Left colon (tissue), 2 donors: ENCODE measurements at regions not wholly inside any gene's neighbourhood (a gene's known extent, or its start where the extent isn't known, plus 50 kb on each side); places are given as distances from the start of the nearest gene placed in this dataset.
"Not testable (repeated sequence)": the region's sequence is repeated elsewhere in the genome, so short reads cannot be mapped to it uniquely, and the experiment has no call there.

Experiments used
- ATAC-seq: fragments of 200-7000 bp; cut with Tn5 transposase; one replicate; pipeline ENCODE4 v1.9.1; 2020; ENCODE audit warnings: mild to moderate bottlenecking, moderate library complexity
- DNase-seq, 2 donors: peaks; one replicate each; pipeline ENCODE4 v3.0.0-alpha.2; 2020
- intact Hi-C, 2 donors: fragments of 100-400 bp; cut with DNase I in 1 of 2; cut with micrococcal nuclease in 1 of 2; formaldehyde crosslinking; loops; one replicate each; pipeline versions ENCODE4 v1.11.2 to v1.14.0; 2022; cut with DNase I, micrococcal nuclease
- donor health status: DM: no; HTN: no; CAD: no.
- donor health status: DM: yes; HTN: yes; CAD: no.

DNA sequence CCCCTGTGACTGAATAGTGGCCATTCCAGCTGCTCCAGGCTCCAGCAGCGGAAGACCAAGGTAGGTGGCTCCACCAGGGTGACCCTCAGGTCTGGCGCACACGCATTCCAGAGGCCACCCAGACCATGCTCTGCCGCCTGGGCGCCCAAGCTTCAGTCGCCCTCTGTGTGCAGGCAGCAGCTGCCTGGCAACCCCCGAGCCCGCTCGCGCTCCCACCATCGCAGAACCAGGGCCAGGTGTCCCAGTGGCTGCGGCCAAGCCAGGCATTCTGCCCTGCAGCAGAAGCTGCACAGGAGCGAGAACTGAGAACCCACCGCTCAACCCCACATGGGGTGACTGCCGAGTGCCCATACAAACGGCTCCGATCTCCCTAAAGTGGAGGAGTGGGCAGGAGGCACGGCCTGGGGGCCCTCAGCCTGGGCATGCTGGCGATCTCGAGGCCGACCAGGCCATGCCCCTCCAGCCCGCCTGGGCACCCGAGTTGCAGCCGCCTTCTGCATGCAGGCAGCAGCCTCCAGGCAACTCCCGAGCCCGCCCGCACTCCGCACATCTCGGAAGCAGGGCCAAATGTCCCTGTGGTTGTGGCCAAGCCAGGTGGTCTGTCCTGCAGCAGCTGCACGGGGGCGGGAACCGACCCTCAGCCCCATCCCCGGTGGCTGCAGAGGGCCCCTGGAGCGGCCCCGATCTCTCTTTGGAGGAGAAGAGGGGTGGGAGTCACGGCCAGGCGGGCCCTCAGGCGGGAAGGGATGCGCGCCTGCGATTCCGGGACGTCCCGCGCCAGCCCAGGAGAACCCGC lies 1264.1 kb downstream of the FOXD4L5 start:
- ATAC-seq, DNase-seq, intact Hi-C loops: not testable (repeated sequence)

DNA sequence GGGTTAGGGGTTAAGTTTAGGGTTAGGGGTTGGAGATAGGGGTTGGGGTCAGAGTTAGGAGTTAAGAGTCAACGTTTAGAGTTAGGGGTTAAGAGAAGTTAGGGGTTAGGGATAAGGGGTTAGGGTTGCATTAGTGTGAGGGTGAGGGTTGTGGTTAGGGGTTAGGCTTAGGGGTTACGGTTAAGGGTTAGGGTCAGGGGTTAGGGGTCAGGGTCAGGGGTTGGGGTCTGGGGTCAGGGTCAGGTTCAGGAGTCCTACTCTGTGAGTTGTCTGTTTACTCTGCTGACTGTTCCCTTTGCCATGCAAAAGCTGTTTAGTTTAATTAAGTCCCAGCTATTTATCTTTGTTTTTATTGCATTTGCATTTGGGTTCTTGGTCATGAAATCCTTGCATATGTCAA lies 1267.3 kb downstream of the FOXD4L5 start:
- intact Hi-C loops, DNase-seq, ATAC-seq: not testable (repeated sequence)

DNA sequence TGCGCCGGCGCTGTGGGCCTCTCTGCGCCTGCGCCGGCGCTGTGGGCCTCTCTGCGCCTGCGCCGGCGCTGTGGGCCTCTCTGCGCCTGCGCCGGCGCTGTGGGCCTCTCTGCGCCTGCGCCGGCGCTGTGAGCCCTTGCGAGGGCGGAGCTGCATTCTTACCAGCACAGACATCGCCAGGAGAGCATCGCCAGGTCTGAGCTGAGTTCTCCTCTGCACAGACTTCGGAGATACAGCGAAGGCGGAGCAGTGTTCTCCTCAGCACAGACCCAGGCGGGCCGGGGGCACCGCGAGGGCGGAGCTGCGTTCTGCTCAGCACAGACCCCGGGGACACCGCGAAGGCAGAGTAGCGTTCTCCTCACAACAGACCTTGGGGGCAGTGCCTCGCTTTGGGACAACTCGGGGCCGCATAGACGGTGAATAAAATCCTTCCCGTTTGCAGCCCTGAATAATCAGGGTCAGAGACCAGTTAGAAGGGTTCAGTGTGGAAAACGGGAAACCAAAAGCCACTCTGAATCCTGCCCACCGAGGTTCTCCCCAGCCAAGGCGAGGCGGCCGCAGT lies 1268.1 kb downstream of the FOXD4L5 start:
- intact Hi-C loops, ATAC-seq: not testable (repeated sequence)
- DNase-seq: peak in 1 of 2 donors; percentile 36

- ATAC-seq, intact Hi-C loops, DNase-seq: not testable (repeated sequence)
Observed at GRCh38 chr9:64016246-64016645, 1268.8 kb downstream of the FOXD4L5 start.

- ATAC-seq (no peak), DNase-seq (no peak)
- intact Hi-C loops: no loop called here
Observed at GRCh38 chr9:64015136-64015535, 1269.9 kb downstream of the FOXD4L5 start.

DNA sequence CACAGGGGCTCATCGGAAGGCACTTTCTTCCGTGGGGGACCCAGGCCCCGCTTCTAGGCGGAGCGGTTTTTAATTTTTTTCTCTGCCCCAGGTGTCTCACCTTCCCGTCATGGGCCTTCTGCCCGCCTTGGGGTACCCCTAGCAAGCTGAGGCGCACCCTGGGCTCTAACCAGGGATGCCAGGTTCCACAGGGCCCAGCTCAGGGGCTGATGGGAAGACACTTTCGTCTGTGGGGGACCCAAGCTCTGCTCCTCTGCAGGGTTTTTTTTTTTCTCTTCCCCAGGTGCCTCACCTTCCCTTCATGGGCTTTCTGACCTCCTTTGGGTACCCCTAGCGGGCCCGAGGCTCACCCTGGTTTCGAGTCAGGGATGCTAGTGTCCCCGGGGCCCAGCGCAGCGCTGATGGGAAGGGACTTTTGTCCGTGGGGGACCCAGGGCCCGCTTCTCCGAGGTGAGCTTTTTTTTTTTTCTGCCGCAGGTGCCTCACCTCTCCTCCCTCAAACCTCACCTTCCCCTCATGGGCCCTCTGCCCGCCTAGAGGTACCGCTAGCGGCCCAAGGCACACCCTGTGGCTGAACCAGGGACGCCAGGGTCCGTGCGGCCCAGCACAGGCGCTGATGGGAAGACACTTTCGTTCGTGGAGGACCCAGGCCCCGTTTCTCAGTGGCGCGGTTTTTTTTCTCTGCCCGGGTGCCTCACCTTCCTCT lies 1270.5 kb downstream of the FOXD4L5 start:
- ATAC-seq, DNase-seq, intact Hi-C loops: not testable (repeated sequence)

- ATAC-seq, intact Hi-C loops, DNase-seq: not testable (repeated sequence)
Observed at GRCh38 chr9:64013122-64013521, 1271.9 kb downstream of the FOXD4L5 start.

- intact Hi-C loops, ATAC-seq, DNase-seq: not testable (repeated sequence)
Observed at GRCh38 chr9:64012014-64012413, 1273.0 kb downstream of the FOXD4L5 start.

DNA sequence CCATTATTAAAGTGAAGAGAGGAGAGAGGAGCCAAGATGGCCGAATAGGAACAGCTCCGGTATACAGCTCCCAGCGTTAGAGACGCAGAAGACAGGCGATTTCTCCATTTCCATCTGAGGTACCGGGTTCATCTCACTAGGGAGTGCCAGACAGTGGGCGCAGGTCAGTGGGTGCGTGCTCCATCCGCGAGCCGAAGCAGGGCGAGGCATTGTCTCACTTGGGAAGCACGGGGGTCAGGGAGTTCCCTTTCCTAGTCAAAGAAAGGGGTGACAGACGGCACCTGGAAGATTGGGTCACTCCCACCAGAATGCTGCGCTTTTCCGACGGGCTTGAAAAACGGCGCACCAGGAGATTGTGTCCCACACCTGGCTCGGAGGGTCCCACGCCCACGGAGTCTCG lies 1305.3 kb downstream of the FOXD4L5 start:
- ATAC-seq, intact Hi-C loops, DNase-seq: not testable (repeated sequence)
